Right forelimb (tissue), 1 donor: ENCODE measurements at regions not wholly inside any gene's neighbourhood (a gene's known extent, or its start where the extent isn't known, plus 50 kb on each side); places are given as distances from the start of the nearest gene placed in this dataset.
"Not testable (repeated sequence)": the region's sequence is repeated elsewhere in the genome, so short reads cannot be mapped to it uniquely, and the experiment has no call there.

ENCODE experiments used
- DNase-seq: peaks from one replicate; pipeline ENCODE4 v3.0.0-alpha.2; 2018

DNA sequence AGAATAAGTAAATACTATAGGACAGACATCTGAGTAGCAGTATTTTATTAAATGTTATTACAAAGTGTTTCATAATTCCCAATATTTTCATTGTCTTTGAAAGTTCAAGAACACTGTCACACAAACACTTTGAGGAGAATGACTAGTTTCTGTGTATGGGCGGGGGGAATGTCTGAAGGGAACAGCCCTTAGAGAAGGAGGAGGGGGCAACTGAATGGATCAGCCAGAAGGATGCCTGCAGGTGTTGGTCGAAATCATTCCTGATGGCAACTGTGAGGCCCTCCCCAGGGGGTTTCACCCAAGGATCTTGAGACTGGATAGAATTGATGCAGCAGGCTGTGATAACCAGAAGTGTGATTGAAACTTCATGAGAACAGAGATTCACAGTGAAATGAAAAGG, 223.2 kb upstream of the C1orf87 start:
- DNase-seq: no peak

DNA sequence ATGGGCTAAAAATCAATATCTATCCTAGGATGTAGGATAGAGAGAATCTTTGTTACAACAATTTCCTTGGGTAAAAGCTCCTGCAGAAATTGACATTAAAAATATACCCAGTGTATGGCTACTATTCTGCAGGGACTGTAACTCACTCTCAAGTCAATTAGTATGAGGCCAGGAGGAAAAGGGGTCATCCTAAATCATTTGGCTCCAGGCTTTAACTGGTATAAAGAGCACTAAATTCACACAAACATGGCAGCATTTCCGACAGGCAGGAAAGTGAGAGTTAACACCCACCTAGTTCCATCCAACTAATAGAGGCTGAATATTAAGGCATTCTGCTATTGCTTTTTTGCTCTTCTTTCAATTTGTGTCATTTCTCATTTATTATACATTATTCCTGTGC, 218.6 kb upstream of the C1orf87 start:
- DNase-seq: no peak

DNA sequence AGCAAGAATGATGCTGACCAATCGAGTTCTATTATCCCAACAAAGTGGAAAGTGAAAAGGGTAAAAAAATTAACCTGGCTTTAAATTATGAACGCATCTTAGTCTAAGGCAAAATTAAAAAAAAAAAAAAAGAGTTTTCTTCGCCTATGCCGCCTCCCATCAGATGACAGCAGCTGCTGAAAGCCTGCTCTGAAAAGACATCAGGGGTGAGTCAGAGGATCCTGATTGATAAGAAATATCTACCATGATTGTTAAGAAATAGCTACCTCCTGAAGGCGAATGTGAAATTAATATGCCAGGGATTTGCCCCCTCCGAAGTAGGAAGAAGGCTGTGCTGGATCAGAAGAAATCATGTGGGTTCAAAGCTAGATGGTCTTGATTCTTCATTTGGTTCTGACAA, 216.8 kb upstream of the C1orf87 start:
- no peak for DNase-seq

GRCh38 chr1:60287536-60287935, 214.0 kb upstream of the C1orf87 start:
- DNase-seq: no peak

DNA sequence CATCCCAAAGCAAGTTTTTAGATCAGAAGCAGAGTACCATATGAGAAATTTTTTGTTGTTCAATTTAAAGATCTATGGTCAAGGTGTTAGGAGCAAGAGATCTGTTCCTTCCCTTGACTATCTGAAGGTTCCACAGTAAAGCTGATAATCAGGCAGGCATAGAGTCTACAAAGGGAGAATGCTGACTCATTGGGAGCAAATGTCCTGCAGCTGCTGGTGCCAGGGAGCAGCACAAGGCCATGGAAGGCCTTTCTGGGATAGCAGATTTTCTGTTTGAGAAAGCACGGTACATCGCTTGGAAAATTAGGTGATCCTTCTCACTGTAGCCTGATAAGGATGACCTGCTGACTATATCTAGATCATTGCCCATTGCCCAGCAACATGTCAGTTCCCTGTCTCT, 210.1 kb upstream of the C1orf87 start:
- DNase-seq: no peak

DNA sequence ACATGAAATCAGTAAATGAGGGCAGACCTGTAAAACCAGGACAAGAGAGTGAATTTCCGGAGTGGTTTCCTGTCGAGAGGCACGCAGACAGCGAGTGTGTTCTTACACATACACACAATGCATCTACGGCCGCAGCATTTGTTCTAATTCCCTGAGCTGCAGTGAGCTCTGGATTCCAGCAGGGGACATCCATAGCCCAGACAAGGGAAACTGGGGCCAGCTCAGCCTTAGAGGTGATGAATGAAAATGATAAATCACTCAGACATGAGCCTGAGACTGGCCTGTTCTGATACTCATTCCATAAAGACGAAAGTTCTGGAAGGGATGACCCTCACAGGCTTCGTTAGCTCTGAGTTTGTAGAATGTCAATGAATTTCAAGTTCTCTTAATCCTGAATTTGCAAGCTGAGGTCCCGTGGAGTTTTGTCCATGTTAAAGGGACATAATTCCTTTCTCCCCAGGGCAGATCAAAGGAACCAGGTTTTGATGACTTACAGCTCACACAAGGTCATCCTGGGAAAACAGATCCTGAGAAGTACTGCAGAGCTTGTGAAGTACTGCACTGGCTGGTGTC, 207.9 kb upstream of the C1orf87 start:
- peak; percentile 80 for DNase-seq

GRCh38 chr1:60280819-60281218, 207.2 kb upstream of the C1orf87 start:
- no peak for DNase-seq

GRCh38 chr1:60280256-60280655, 206.7 kb upstream of the C1orf87 start:
- DNase-seq: peak; percentile 59

DNA sequence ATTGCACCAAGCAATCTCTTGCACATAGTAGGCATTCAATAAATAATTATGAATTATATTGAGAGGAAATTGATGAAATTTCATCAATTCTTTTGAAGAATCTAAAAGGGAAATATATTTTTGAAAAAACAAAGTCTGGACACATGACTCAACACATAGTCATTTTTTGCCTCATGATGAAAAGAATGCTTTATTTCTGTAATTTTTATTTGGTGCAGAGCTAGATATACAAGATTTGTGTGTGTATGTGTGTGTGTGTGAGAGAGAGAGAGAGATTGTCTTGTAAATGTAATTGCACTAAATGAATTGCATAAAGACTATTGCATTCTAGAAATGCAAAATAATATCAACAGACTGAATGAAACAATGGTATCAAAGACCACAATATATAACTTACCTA, 206.2 kb upstream of the C1orf87 start:
- DNase-seq: no peak

GRCh38 chr1:60277269-60277668, 203.7 kb upstream of the C1orf87 start:
- DNase-seq: no peak

- DNase-seq: no peak
These were observed 201.1 kb upstream of the C1orf87 start for GRCh38 chr1:60274422-60275290.

- no peak for DNase-seq
These were observed 199.6 kb upstream of the C1orf87 start for GRCh38 chr1:60273185-60273584.

DNA sequence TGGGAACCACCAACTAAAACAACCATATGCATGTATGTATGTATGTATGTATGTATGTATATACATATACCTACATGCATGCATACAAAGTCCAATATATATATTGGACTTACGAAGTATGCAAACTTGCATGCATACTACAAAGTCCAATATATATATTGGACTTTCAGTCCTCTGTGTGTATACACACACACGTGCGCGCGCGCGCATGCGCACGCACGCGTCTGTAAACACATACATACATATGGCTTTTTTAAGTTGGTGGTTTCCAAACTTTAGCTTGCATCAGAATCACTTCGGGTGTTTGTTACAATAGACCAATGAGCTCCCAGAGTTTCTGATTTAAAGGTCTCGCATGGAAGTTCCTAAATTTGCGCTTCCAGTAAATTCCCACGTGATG, 197.5 kb upstream of the C1orf87 start:
- no peak for DNase-seq

- no peak for DNase-seq
These were observed 194.9 kb upstream of the C1orf87 start for GRCh38 chr1:60268451-60268850.

DNA sequence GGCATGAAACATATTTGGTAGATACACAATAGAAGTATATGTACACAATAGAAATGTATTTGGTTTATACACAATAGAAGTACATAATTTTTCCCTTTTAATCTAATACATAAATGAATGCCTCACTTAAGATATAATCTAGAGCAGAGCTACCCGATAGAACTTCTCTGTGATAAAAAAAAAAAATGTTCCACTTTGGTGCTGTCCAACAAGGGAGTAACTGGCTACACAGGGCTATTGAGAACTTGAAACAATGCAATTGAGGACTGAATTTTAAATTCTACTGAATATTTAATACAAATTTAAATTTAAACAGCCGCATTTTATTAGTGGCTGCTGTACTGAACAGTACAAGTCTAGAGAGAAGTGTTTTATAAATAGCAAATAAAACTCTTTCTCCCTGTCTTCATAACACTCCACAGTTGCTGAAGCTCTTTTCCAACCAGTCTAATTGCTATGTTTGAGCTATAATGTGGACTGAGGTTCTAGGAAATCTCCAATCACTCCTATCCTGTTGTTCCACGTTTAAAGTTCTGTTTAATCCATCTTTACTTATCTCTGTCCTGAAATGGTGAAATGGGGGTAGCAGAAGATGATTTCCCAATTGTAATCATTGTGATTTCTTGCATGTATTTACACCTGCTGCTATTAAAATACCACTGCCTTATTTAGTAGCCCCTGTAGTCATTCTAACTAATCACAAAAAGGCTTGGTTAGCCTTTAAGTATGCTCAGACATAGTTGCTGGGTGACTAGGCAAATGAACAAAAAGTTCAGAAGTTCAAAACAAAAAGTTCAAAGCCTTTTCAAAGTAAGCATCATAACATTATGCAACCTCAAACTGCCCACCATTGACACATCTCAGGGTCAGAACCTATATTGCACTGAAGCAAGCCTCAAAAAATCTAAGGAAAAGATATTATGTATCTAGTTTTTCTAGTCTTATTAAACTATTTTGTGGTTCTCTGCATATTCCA, 192.3 kb upstream of the C1orf87 start:
- DNase-seq: no peak

GRCh38 chr1:60262701-60263100, 189.1 kb upstream of the C1orf87 start:
- DNase-seq: no peak

GRCh38 chr1:60257531-60257930, 184.0 kb upstream of the C1orf87 start:
- DNase-seq: no peak

DNA sequence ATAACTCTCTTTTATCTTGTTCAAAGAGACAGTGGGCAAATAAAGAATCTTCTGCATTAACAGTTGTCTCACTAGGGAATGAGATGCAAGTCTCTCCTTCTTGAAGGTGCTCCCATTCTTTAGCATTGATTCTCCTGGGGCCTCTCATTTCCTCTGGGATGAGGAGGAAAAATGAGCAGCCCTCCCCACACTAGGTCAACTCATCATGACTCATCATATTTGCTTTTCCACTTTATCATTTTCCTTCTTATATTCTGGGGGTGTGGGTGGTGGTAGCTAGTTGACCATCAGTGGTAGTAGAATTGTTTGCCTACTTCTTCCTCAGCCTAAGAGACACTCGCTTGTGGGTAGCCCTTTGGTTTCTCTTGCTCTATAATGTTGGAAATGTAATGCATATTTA, 182.0 kb upstream of the C1orf87 start:
- no peak for DNase-seq

GRCh38 chr1:60251426-60251825, 177.9 kb upstream of the C1orf87 start:
- no peak for DNase-seq

- DNase-seq: not testable (repeated sequence)
These were observed 173.9 kb upstream of the C1orf87 start for GRCh38 chr1:60247467-60247866.

DNA sequence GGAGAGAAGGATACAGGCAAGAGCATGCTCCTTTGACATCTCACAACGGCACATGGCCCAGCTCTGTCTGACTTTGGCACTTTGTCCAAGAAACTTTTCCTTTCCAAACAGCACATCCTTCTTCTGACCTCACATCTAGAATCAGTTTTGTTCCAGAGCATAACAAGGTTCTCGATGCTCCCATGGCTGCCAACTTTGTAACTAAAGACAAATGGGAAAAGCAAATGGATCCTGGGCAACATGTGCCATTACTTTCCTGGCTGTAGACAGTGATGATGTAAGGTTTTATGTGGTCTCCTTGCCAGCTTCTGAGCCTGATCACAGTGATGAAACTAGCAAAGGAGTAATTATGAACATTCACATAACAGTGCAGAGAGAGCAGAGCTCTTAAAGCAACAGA, 171.8 kb upstream of the C1orf87 start:
- peak; percentile 58 for DNase-seq

DNA sequence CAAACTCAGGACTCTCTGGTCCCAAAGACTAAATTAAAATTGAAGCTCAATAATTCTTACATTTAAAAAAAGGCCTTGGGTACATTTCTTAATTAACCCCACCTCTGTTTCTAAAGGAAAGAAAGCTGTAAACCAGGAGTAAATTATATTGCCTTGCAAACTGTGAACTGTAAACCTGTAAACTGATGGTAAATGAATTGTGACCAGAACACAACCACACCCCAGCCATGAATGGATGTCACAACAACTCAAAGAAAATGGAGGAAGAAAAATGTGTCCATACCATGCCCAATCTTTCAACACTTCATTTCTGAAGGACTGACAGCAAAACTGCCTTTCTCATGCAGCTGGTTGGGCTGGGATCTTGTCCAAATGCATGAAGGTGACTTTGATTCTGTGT, 171.3 kb upstream of the C1orf87 start:
- DNase-seq: no peak

GRCh38 chr1:60235275-60235674, 161.7 kb upstream of the C1orf87 start:
- no peak for DNase-seq
